Bronchial epithelial cell (primary cell): ENCODE measurements at regions not wholly inside any gene's neighbourhood (a gene's known extent, or its start where the extent isn't known, plus 50 kb on each side); places are given as distances from the start of the nearest gene placed in this dataset.

Experiments used
- DNase-seq: peaks from one replicate; pipeline ENCODE4 v3.0.0-alpha.2; 2010; ENCODE audit warnings: low read depth
- FAIRE-seq: peaks from 2 replicates; lab custom pipeline; 2011; peaks lifted over from hg19 to GRCh38; lab: Jason Lieb, UNC
- H3K27me3 ChIP-seq: 2 replicates; pipeline ENCODE4 v1.5.1; 2011; ENCODE audit warnings: low read length; ENCODE audit not compliant: control insufficient read depth, insufficient read depth
- H3K36me3 ChIP-seq: 2 replicates; pipeline ENCODE4 v1.5.1; 2011; ENCODE audit warnings: low read length; ENCODE audit not compliant: control insufficient read depth, insufficient read depth
- H3K4me3 ChIP-seq: 2 replicates; pipeline ENCODE4 v1.5.1; 2011; ENCODE audit warnings: mild to moderate bottlenecking, low read depth, low read length, control low read depth
- CTCF ChIP-seq: IDR thresholded peaks from 2 replicates; pipeline ENCODE4 v1.5.1; 2011; ENCODE audit warnings: mild to moderate bottlenecking, moderate library complexity, low read length, control low read depth, inconsistent platforms; ENCODE audit not compliant: insufficient read depth, severe bottlenecking

- Histone ChIP-seq H3K27me3 (no peaks in the 10 kb centered on the region), H3K36me3 (no peaks in the 10 kb centered on the region), H3K4me3 (no peak overlapping the region)
- no peak for TF ChIP-seq CTCF
- DNase-seq (peak; percentile 100), FAIRE-seq (peak; percentile 95)
These were observed 219.2 kb upstream of the SGK1 start for GRCh38 chr6:134537146-134537555.

GRCh38 chr6:134535831-134536230, 217.9 kb upstream of the SGK1 start:
- no peak for TF ChIP-seq CTCF
- H3K4me3 ChIP-seq, result no peak overlapping the region
- H3K27me3 ChIP-seq, result no peaks in the 10 kb centered on the region
- H3K36me3 ChIP-seq, result no peaks in the 10 kb centered on the region
- FAIRE-seq (no peak), DNase-seq (peak; percentile 32)

- H3K36me3 ChIP-seq, result no peaks in the 10 kb centered on the region
- H3K4me3 ChIP-seq, result no peak overlapping the region
- no peaks in the 10 kb centered on the region for H3K27me3 ChIP-seq
- DNase-seq (peak; percentile 87), FAIRE-seq (no peak)
- no peak for TF ChIP-seq CTCF
These were observed 216.8 kb upstream of the SGK1 start for GRCh38 chr6:134534708-134535149.

- H3K4me3 ChIP-seq, result no peak overlapping the region
- no peaks in the 10 kb centered on the region for H3K27me3 ChIP-seq
- no peak for DNase-seq
- FAIRE-seq, result peak; percentile 89
- no peak for TF ChIP-seq CTCF
- no peaks in the 10 kb centered on the region for H3K36me3 ChIP-seq
These were observed 216.1 kb upstream of the SGK1 start for GRCh38 chr6:134533991-134534390.

- TF ChIP-seq CTCF, result no peak
- Histone ChIP-seq H3K27me3 (no peaks in the 10 kb centered on the region), H3K36me3 (no peaks in the 10 kb centered on the region), H3K4me3 (no peak overlapping the region)
- FAIRE-seq, result no peak
- DNase-seq, result no peak
These were observed 215.0 kb upstream of the SGK1 start for GRCh38 chr6:134532694-134533624.
